Fibroblast of lung (primary cell): ENCODE measurements at regions not wholly inside any gene's neighbourhood (a gene's known extent, or its start where the extent isn't known, plus 50 kb on each side); places are given as distances from the start of the nearest gene placed in this dataset.
"Not testable (repeated sequence)": the region's sequence is repeated elsewhere in the genome, so short reads cannot be mapped to it uniquely, and the experiment has no call there.

Source experiments
- DNase-seq, 2 donors: peaks; one replicate each; pipeline versions ENCODE4 v3.0.0 to v3.0.0-alpha.2; 2010; ENCODE audit warnings: low read depth in 2 of 2
- H2AFZ ChIP-seq: 2 replicates; pipeline ENCODE4 v1.5.1; 2012; ENCODE audit warnings: low read length, control low read depth, inconsistent platforms
- H3K27ac ChIP-seq: 2 replicates; pipeline ENCODE4 v1.5.1; 2011; ENCODE audit warnings: low read length, control low read depth; ENCODE audit not compliant: insufficient read depth
- H3K27me3 ChIP-seq: 2 replicates; pipeline ENCODE4 v1.5.1; 2011; ENCODE audit warnings: mild to moderate bottlenecking, low read length; ENCODE audit not compliant: control insufficient read depth, insufficient read depth
- H3K36me3 ChIP-seq: 2 replicates; pipeline ENCODE4 v1.5.1; 2011; ENCODE audit warnings: low read length; ENCODE audit not compliant: control insufficient read depth, insufficient read depth
- H3K4me1 ChIP-seq: 2 replicates; pipeline ENCODE4 v1.5.1; 2011; ENCODE audit warnings: low read length; ENCODE audit not compliant: control insufficient read depth, insufficient read depth; ENCODE audit errors: extremely low read depth
- H3K4me2 ChIP-seq: 2 replicates; pipeline ENCODE4 v1.5.1; 2011; ENCODE audit warnings: low read length, control low read depth; ENCODE audit not compliant: insufficient read depth; ENCODE audit errors: extremely low read depth
- H3K4me3 ChIP-seq, 4 experiments: fragments of 200-600 bp in 1 of 4; sonication (generic) in 1 of 4; replicated peaks in 1 of 4; 2 replicates each; pipeline ENCODE4 v1.5.1; 2011 to 2016; ENCODE audit warnings: low read length in 4 of 4, low read depth in 3 of 4, mild to moderate bottlenecking in 3 of 4, control low read depth in 2 of 4, inconsistent platforms in 1 of 4, mixed read lengths in 1 of 4; ENCODE audit not compliant: insufficient read depth in 1 of 4; ENCODE audit errors: control extremely low read depth in 1 of 4
- H3K79me2 ChIP-seq: 2 replicates; pipeline ENCODE4 v1.5.1; 2012; ENCODE audit warnings: mild to moderate bottlenecking, low read length, inconsistent platforms; ENCODE audit not compliant: control insufficient read depth, insufficient read depth
- H3K9ac ChIP-seq: 2 replicates; pipeline ENCODE4 v1.5.1; 2011; ENCODE audit warnings: mild to moderate bottlenecking, low read length, control low read depth; ENCODE audit not compliant: insufficient read depth
- H3K9me3 ChIP-seq: 2 replicates; pipeline ENCODE4 v1.5.1; 2012; ENCODE audit warnings: low read depth, low read length; ENCODE audit not compliant: control insufficient read depth, insufficient read depth
- H4K20me1 ChIP-seq: 2 replicates; pipeline ENCODE4 v1.5.1; 2011; ENCODE audit warnings: low read length; ENCODE audit not compliant: control insufficient read depth, insufficient read depth; ENCODE audit errors: extremely low read depth
- EZH2 ChIP-seq: IDR thresholded peaks from 2 replicates; pipeline ENCODE4 v1.5.1; 2012; ENCODE audit warnings: low read length, control low read depth, mild to moderate bottlenecking; ENCODE audit errors: missing control alignments
- TF ChIP-seq, protein P1 (sequence below), 2 donors: IDR thresholded peaks in 1 of 2; conservative IDR thresholded peaks in 1 of 2; 1 replicate in 1 of 2; 2 replicates in 1 of 2; pipeline ENCODE4 v1.5.1; 2011 to 2012; ENCODE audit warnings: low read length in 2 of 2, control low read depth in 1 of 2, inconsistent platforms in 1 of 2, low read depth in 1 of 2, mild to moderate bottlenecking in 1 of 2

GRCh38 chr1:70827030-70827429, 220.6 kb downstream of the PTGER3 start:
- Histone ChIP-seq H2AFZ (no peak overlapping the region), H3K36me3 (no peaks in the 10 kb centered on the region), H3K79me2 (no peaks in the 10 kb centered on the region), H3K9ac (no peak overlapping the region), H3K4me1 (no peaks in the 10 kb centered on the region), H3K27me3 (no peaks in the 10 kb centered on the region), H3K4me2 (no peak overlapping the region), H4K20me1 (no peaks in the 10 kb centered on the region), H3K27ac (no peak overlapping the region), H3K4me3 (no peak overlapping the region), H3K9me3 (no peaks in the 10 kb centered on the region)
- TF ChIP-seq EZH2 = no peak
- TF ChIP-seq, protein P1, sequence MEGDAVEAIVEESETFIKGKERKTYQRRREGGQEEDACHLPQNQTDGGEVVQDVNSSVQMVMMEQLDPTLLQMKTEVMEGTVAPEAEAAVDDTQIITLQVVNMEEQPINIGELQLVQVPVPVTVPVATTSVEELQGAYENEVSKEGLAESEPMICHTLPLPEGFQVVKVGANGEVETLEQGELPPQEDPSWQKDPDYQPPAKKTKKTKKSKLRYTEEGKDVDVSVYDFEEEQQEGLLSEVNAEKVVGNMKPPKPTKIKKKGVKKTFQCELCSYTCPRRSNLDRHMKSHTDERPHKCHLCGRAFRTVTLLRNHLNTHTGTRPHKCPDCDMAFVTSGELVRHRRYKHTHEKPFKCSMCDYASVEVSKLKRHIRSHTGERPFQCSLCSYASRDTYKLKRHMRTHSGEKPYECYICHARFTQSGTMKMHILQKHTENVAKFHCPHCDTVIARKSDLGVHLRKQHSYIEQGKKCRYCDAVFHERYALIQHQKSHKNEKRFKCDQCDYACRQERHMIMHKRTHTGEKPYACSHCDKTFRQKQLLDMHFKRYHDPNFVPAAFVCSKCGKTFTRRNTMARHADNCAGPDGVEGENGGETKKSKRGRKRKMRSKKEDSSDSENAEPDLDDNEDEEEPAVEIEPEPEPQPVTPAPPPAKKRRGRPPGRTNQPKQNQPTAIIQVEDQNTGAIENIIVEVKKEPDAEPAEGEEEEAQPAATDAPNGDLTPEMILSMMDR (conservative IDR thresholded peaks at IDR 0.05 in 1 of 2, IDR thresholded peaks at IDR 0.05 in 1 of 2; ENCODE audit: low read depth in 1 of 2, low read length in 2 of 2) = no peak
- DNase-seq = no peak

DNA sequence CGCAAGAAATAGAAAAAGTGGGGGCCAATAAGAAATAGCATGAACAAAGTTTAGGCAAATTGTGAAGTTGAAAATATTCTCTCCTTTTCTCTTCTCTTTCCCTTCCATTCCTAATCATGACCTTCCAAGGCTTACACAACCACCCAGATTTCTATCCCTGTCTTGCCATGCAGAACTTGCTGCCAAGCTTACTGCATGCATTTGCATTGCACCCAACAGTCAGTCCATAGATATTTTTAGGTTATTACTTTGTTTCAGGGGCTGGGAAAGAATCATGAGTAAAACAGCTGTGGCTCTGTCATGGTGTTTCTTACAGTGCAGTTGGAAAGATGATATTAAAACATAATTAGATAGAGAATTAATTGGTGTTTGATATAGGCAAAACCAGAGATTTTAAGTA, 219.4 kb downstream of the PTGER3 start:
- Histone ChIP-seq H3K36me3 (no peaks in the 10 kb centered on the region), H3K4me1 (no peaks in the 10 kb centered on the region), H3K4me3 (no peak overlapping the region), H3K27me3 (no peaks in the 10 kb centered on the region), H2AFZ (no peak overlapping the region), H3K9ac (no peak overlapping the region), H3K79me2 (no peaks in the 10 kb centered on the region), H3K9me3 (no peaks in the 10 kb centered on the region), H3K27ac (no peak overlapping the region), H3K4me2 (no peak overlapping the region), H4K20me1 (no peaks in the 10 kb centered on the region)
- TF ChIP-seq EZH2 = no peak
- TF ChIP-seq, protein P1 (conservative IDR thresholded peaks at IDR 0.05 in 1 of 2, IDR thresholded peaks at IDR 0.05 in 1 of 2; ENCODE audit: low read depth in 1 of 2, low read length in 2 of 2) = no peak
- DNase-seq = no peak

DNA sequence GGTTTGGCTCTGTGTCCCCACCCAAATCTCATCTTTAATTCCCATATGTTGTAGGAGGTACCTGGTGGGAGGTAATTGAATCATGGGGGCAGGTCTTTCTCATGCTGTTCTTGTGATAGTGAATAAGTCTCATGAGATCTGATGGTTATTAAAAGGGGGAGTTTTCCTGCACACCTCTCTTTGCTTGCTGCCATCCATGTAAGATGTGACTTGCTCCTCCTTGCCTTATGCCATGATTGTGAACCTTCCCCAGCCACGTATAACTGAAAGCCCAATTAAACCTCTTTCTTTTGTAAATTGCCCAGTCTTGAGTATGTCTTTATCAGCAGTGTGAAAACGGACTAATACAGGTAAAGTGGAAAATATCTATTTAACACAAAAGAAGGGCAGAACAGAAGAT, 213.3 kb downstream of the PTGER3 start:
- not testable (repeated sequence) for H3K4me1 ChIP-seq, H4K20me1 ChIP-seq, H3K9me3 ChIP-seq, H3K9ac ChIP-seq, H3K4me2 ChIP-seq, H2AFZ ChIP-seq, DNase-seq, H3K27me3 ChIP-seq, H3K79me2 ChIP-seq, H3K36me3 ChIP-seq, H3K27ac ChIP-seq, H3K4me3 ChIP-seq

- H2AFZ ChIP-seq = no peak overlapping the region
- no peak overlapping the region for H3K4me3 ChIP-seq
- no peaks in the 10 kb centered on the region for H3K9me3 ChIP-seq
- H3K4me1 ChIP-seq = no peaks in the 10 kb centered on the region
- no peak for DNase-seq
- H3K4me2 ChIP-seq = no peak overlapping the region
- H3K27ac ChIP-seq = no peak overlapping the region
- H3K79me2 ChIP-seq = no peaks in the 10 kb centered on the region
- no peaks in the 10 kb centered on the region for H3K27me3 ChIP-seq
- TF ChIP-seq, protein P1 (conservative IDR thresholded peaks at IDR 0.05 in 1 of 2, IDR thresholded peaks at IDR 0.05 in 1 of 2; ENCODE audit: low read depth in 1 of 2, low read length in 2 of 2) = no peak
- no peak for TF ChIP-seq EZH2
- no peak overlapping the region for H3K9ac ChIP-seq
- no peaks in the 10 kb centered on the region for H3K36me3 ChIP-seq
- H4K20me1 ChIP-seq = no peaks in the 10 kb centered on the region
Measured at GRCh38 chr1:70836456-70836855, 211.2 kb downstream of the PTGER3 start.
